ENCODE measurements at regions not wholly inside any gene's neighbourhood (a gene's known extent, or its start where the extent isn't known, plus 50 kb on each side); places are given as distances from the start of the nearest gene placed in this dataset.
A peak's percentile ranks its signal among the peaks of the same experiment; 100 is the strongest.

- Mint-ChIP-seq H3K4me1 (peaks cover 17% of the 10 kb centered on the region), H3K36me3 (ENCODE audit: low read depth) (no peaks in the 10 kb centered on the region), H3K27me3 (ENCODE audit: low read depth) (no peaks in the 10 kb centered on the region), H3K27ac (no peak overlapping the region), H3K9me3 (peaks cover 11% of the 10 kb centered on the region), H3K4me3 (no peak overlapping the region)
- no peak for TF ChIP-seq CTCF (IDR thresholded peaks at IDR 0.05; ENCODE audit: unreplicated experiment in 3 of 3)
Observed at GRCh38 chr4:156251373-156252065, 297.9 kb upstream of the CTSO start.

- Mint-ChIP-seq H3K27me3 (ENCODE audit: low read depth) (no peaks in the 10 kb centered on the region), H3K9me3 (peaks cover 17% of the 10 kb centered on the region), H3K4me1 (peaks cover 3% of the 10 kb centered on the region), H3K27ac (no peak overlapping the region), H3K36me3 (ENCODE audit: low read depth) (no peaks in the 10 kb centered on the region), H3K4me3 (no peak overlapping the region)
- TF ChIP-seq CTCF (IDR thresholded peaks at IDR 0.05; ENCODE audit: unreplicated experiment in 3 of 3): no peak
Observed at GRCh38 chr4:156248917-156249316, 295.3 kb upstream of the CTSO start.

GRCh38 chr4:156247470-156247869, 293.8 kb upstream of the CTSO start:
- no peak overlapping the region for H3K27ac Mint-ChIP-seq
- peaks cover 23% of the 10 kb centered on the region for H3K9me3 Mint-ChIP-seq
- H3K36me3 Mint-ChIP-seq (ENCODE audit: low read depth): no peaks in the 10 kb centered on the region
- no peaks in the 10 kb centered on the region for H3K27me3 Mint-ChIP-seq (ENCODE audit: low read depth)
- no peak overlapping the region for H3K4me3 Mint-ChIP-seq
- H3K4me1 Mint-ChIP-seq: no peaks in the 10 kb centered on the region
- no peak for TF ChIP-seq CTCF (IDR thresholded peaks at IDR 0.05; ENCODE audit: unreplicated experiment in 3 of 3)

- peaks cover 3% of the 10 kb centered on the region for H3K27me3 Mint-ChIP-seq (ENCODE audit: low read depth)
- peaks cover 6% of the 10 kb centered on the region for H3K4me1 Mint-ChIP-seq
- H3K9me3 Mint-ChIP-seq: peaks cover 20% of the 10 kb centered on the region
- H3K4me3 Mint-ChIP-seq: no peak overlapping the region
- H3K36me3 Mint-ChIP-seq (ENCODE audit: low read depth): no peaks in the 10 kb centered on the region
- no peak for TF ChIP-seq CTCF (IDR thresholded peaks at IDR 0.05; ENCODE audit: unreplicated experiment in 3 of 3)
- peak overlapping the region in 1 of 3 experiments; percentile 48 for H3K27ac Mint-ChIP-seq
Observed at GRCh38 chr4:156243015-156243414, 289.3 kb upstream of the CTSO start.

- Mint-ChIP-seq H3K27ac (peak overlapping the region in 1 of 3 experiments; percentile 15), H3K4me1 (peaks cover 6% of the 10 kb centered on the region), H3K36me3 (ENCODE audit: low read depth) (no peaks in the 10 kb centered on the region)
Observed at GRCh38 chr4:156242390-156242789, 288.7 kb upstream of the CTSO start.

More at GRCh38 chr4:156242390-156242789, 288.7 kb upstream of the CTSO start:
- Mint-ChIP-seq H3K27me3 (ENCODE audit: low read depth) (peaks cover 3% of the 10 kb centered on the region), H3K4me3 (no peak overlapping the region), H3K9me3 (peaks cover 20% of the 10 kb centered on the region)
- TF ChIP-seq CTCF (IDR thresholded peaks at IDR 0.05; ENCODE audit: unreplicated experiment in 3 of 3): no peak

Data from nephron (organoid).